ENCODE measurements at regions not wholly inside any gene's neighbourhood (a gene's known extent, or its start where the extent isn't known, plus 50 kb on each side); places are given as distances from the start of the nearest gene placed in this dataset.

DNA sequence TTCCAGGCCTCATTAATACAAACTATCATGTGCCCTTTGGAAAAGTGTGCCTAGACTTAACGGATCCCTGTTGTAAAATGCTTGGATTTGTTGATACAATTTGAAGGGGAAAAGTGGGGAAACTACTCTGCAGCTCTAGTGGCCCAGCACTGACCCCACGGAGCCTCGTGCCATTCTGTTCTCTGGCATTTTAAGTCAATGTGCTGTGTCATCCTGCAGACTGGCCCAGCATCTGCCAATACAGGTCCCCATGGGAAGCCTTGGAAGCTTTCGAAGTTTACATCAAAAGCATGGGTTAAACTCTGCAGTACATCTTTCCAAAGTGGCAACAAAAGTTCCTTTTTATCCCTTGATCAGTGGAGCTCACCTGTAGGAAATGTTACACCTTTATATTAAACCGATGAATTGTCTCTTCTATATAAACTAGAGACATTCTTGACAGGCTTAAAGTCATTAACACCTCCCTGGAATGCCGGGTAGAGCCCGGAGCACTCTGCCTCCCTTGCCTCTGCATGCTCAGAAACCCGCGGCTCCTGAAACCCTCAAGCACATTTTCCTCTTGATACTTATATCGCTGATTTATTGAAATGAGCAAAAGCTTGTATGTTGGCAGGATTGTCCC lies 596.0 kb upstream of the ADAMTS16 start:
- WGBS, 10 experiments: 10 to 97% (median 87%) methylated on average over 2 to 8 of the region's 10 CpGs; no CpG with 5 or more reads in 2 of the 10 experiments
- Histone ChIP-seq H3K27ac (no peak overlapping the region), H3K4me3 (no peak overlapping the region), H3K4me1 (replicated peaks in 1 of 2) (peaks cover 0 to 14% of the 10 kb centered on the region in 2 donors)
- no peak for ATAC-seq (replicated peaks in 6 of 8)
- in situ Hi-C loops (cut with MboI; ENCODE audit: low pct_unique_long_range_greater_than_20kb in 2 of 9, low sequenced_read_pairs in 9 of 9, unreplicated experiment in 9 of 9): no loop called here

DNA sequence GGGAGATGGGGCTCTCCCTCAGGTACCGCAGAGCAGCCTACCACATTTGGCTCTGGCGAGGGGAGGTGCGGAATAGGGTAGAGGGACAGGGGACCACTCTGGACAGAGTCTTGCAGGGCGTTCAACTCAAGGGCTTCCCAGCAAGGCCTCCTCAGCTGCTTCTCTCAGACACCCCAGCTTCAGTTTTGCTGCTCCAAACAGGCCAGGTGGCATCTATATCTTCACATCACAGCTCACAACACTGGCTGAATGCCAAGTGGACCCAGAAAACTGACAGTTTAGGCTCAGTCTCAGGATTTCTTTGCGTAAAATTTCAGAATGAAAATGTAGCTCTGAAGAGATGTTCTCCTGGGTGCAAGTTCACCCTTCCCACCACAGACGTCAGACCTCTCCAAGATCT lies 592.6 kb upstream of the ADAMTS16 start:
- peaks cover 0 to 6% of the 10 kb centered on the region in 2 donors for H3K4me1 ChIP-seq (replicated peaks in 1 of 2)
- ATAC-seq (replicated peaks in 6 of 8): no peak
- WGBS, 10 experiments: 50 to 100% (median 93%) methylated on average over 1 to 6 of the region's 6 CpGs; no CpG with 5 or more reads in 2 of the 10 experiments
- no peak overlapping the region for H3K4me3 ChIP-seq
- in situ Hi-C loops (cut with MboI; ENCODE audit: low pct_unique_long_range_greater_than_20kb in 2 of 9, low sequenced_read_pairs in 9 of 9, unreplicated experiment in 9 of 9): no loop called here
- no peak overlapping the region for H3K27ac ChIP-seq

DNA sequence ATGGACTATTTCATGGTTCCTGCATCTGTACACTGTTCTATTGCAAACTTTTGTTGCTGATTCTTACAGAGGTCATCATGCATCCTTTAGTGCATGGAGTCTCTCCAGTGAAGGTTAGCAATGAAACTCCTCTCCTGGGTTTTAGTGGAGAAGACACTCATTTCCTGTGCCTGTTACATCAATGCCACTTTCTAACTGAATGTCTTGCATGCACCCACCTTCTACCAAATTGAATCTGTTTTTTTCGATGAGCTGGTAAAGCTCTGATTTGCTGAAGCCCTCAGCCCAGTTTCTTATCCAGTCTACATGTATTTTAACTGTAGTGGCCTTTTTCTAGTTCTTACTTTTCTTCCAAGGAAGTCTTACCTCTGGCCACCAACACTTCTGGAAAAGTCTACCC lies 591.8 kb upstream of the ADAMTS16 start:
- ATAC-seq (replicated peaks in 6 of 8): no peak
- no peaks in the 10 kb centered on the region for H3K4me1 ChIP-seq (replicated peaks in 1 of 2)
- 0 to 100% (median 44%) methylated on average over 1 of the region's 1 CpG; no CpG with 5 or more reads in 4 of the 10 experiments for WGBS, 10 experiments
- no peak overlapping the region for H3K27ac ChIP-seq
- in situ Hi-C loops (cut with MboI; ENCODE audit: low pct_unique_long_range_greater_than_20kb in 2 of 9, low sequenced_read_pairs in 9 of 9, unreplicated experiment in 9 of 9): no loop called here
- H3K4me3 ChIP-seq: no peak overlapping the region

DNA sequence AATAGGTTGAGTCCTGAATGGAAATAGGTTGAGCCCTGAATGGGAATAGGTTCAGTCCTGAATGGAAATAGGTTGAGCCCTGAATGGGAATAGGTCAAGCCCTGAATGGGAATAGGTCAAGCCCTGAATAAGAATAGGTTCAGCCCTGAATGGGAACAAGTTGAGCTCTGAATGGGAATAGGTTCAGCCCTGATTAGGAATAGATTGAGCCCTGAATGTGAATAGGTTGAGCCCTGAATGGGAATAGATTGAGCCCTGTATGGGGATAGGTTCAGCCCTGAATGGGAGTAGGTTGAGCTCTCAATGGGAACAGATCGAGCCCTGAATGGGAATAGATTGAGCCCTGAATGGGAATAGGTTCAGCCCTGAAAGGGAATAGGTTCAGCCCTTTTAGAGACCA lies 590.8 kb upstream of the ADAMTS16 start:
- in situ Hi-C loops (cut with MboI; ENCODE audit: low pct_unique_long_range_greater_than_20kb in 2 of 9, low sequenced_read_pairs in 9 of 9, unreplicated experiment in 9 of 9): no loop called here
- 20 to 80% (median 33%) methylated on average over 1 of the region's 1 CpG; no CpG with 5 or more reads in 5 of the 10 experiments for WGBS, 10 experiments
- Histone ChIP-seq H3K4me3 (no peak overlapping the region), H3K4me1 (replicated peaks in 1 of 2) (no peaks in the 10 kb centered on the region), H3K27ac (no peak overlapping the region)
- no peak for ATAC-seq (replicated peaks in 6 of 8)

DNA sequence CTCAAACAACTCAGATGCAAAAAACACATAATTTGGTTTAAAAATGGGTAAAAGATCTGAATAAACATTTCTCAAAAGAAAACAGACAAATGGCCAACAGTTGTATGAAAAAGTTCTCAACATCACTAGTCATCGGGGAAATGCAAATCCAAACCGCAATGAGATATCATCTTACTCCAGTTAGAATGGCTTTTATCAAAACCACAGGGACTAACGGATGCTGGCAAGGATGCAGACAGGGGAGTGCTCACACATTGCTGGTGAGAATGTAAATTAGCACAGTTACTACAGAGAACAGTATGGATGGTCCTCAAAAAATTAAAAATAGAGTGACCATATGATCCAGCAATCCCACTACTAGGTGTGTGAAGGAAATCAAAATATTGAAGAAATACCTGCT lies 589.1 kb upstream of the ADAMTS16 start:
- H3K27ac ChIP-seq: no peak overlapping the region
- in situ Hi-C loops (cut with MboI; ENCODE audit: low pct_unique_long_range_greater_than_20kb in 2 of 9, low sequenced_read_pairs in 9 of 9, unreplicated experiment in 9 of 9): no loop called here
- H3K4me3 ChIP-seq: no peak overlapping the region
- H3K4me1 ChIP-seq (replicated peaks in 1 of 2): no peaks in the 10 kb centered on the region
- 20 to 93% (median 80%) methylated on average over 1 to 3 of the region's 3 CpGs for WGBS, 10 experiments
- ATAC-seq (replicated peaks in 6 of 8): peak in 1 of 8 experiments; percentile 49

DNA sequence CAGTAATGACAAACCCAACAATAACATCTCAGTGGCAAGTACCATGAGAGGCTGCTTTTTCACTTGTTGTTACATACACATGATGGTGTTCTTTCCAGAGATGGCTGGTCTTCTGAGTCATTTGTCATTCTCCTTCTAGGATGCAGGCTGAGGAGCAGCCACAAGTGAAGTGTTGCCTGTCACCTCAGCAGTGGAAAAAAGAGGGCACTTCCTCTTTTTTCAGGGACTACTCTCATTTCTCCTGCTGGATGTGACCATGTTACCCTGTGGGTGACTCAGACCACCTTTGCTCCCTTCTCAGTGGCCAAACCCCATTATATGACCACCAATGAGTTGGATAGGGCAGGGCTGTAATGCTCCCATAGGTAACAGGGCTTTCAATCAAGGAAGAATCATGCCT lies 587.0 kb upstream of the ADAMTS16 start:
- no peak overlapping the region for H3K4me3 ChIP-seq
- H3K4me1 ChIP-seq (replicated peaks in 1 of 2): no peaks in the 10 kb centered on the region
- ATAC-seq (replicated peaks in 6 of 8): no peak
- no peak overlapping the region for H3K27ac ChIP-seq
- in situ Hi-C loops (cut with MboI; ENCODE audit: low pct_unique_long_range_greater_than_20kb in 2 of 9, low sequenced_read_pairs in 9 of 9, unreplicated experiment in 9 of 9): no loop called here

DNA sequence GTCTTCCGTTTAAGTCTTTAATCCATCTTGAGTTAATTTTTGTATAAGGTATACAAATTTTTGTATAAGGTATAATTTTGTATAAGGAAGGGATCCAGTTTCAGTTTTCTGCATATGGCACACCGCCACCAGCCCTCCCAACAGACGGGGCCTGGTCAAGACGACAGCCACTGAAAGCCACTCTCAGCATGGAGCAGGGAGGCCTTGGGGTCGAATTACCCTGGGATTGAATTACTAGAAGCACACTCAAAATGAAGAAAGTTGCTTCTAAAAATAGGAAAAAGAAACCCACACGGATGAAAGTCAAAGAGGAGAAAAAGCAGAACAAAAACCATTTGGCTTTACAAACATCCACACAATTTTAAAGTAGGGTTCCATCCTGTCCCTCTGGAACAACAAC lies 586.2 kb upstream of the ADAMTS16 start:
- H3K4me1 ChIP-seq (replicated peaks in 1 of 2): no peaks in the 10 kb centered on the region
- no peak overlapping the region for H3K27ac ChIP-seq
- 0 to 80% (median 52%) methylated on average over 1 to 5 of the region's 6 CpGs for WGBS, 10 experiments
- in situ Hi-C loops (cut with MboI; ENCODE audit: low pct_unique_long_range_greater_than_20kb in 2 of 9, low sequenced_read_pairs in 9 of 9, unreplicated experiment in 9 of 9): no loop called here
- no peak for ATAC-seq (replicated peaks in 6 of 8)
- H3K4me3 ChIP-seq: no peak overlapping the region

DNA sequence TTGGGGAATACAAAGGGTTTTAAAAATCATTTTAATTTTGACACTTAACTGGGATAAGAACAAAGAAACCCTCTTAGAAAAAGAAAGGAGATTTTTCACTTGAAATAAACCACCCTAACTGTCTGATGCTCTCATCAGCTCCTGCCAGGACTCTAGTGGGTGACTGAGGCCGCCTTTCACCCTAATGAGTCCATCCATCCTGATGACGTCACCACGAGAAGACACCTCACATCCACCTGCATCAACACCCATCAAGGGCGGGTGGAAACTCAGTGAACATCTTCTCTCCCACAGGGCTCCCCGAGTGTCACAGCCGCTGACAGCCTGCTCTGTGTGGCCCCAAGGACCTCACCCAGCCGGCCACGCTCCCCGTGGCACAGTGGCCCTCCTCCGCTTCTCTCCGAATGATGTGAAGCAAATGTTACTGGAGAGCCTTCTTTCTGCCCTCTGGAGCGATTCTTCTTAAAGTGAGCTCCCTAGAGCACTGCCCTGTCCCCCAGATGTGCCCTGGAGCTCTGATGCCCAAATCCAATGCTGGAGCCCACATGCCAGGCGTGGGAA lies 584.3 kb upstream of the ADAMTS16 start:
- ATAC-seq (replicated peaks in 6 of 8): peak in 2 of 8 experiments; percentile 59 to 64
- H3K27ac ChIP-seq: no peak overlapping the region
- no peaks in the 10 kb centered on the region for H3K4me1 ChIP-seq (replicated peaks in 1 of 2)
- H3K4me3 ChIP-seq: no peak overlapping the region
- WGBS, 10 experiments: 0 to 100% (median 90%) methylated on average over 1 to 13 of the region's 13 CpGs; no CpG with 5 or more reads in 1 of the 10 experiments
- in situ Hi-C loops (cut with MboI; ENCODE audit: low pct_unique_long_range_greater_than_20kb in 2 of 9, low sequenced_read_pairs in 9 of 9, unreplicated experiment in 9 of 9): no loop called here

DNA sequence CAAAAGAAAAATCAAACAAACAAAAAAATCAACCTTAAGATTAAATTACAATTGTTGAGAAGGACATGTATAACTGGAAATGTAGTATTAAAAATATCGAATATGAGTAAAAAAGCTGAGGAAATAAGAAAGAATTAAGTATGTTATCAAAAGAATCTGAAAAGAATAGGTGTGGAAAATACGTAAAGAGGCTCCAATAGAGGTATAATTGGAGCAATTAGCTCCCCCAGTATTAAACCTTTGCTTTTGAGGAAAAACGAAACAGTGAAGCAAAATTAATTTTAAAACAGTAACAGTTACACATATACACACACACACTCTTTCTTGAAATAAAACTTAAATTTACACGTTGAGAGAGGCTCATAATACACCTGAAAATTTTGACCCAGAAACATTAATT lies 578.7 kb upstream of the ADAMTS16 start:
- 3 to 100% (median 49%) methylated on average over 2 to 4 of the region's 4 CpGs for WGBS, 10 experiments
- ATAC-seq (replicated peaks in 6 of 8): no peak
- H3K27ac ChIP-seq: no peak overlapping the region
- no peak overlapping the region for H3K4me3 ChIP-seq
- H3K4me1 ChIP-seq (replicated peaks in 1 of 2): no peaks in the 10 kb centered on the region
- in situ Hi-C loops (cut with MboI; ENCODE audit: low pct_unique_long_range_greater_than_20kb in 2 of 9, low sequenced_read_pairs in 9 of 9, unreplicated experiment in 9 of 9): no loop called here

DNA sequence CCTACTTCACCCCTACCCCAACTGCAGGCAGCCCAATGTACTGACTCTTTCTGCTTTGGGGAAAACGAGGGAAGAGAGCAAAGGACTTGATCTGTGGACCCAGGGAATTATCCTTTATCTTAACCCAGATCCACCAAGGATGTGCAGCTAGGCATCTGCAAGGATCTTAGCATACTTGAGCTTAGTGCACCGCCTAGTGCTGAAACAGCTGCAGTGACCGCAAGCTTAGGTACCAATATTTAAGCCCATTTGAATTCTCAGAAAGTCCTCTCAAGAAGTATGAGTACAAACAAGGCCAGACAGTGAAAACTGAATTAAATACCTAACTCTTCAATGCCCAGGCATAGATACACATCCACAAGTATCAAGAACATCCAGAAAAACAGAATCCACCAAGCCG lies 576.7 kb upstream of the ADAMTS16 start:
- no peak overlapping the region for H3K27ac ChIP-seq
- no peaks in the 10 kb centered on the region for H3K4me1 ChIP-seq (replicated peaks in 1 of 2)
- no peak overlapping the region for H3K4me3 ChIP-seq
- ATAC-seq (replicated peaks in 6 of 8): peak in 1 of 8 experiments; percentile 57
- WGBS, 10 experiments: 0 to 80% (median 28%) methylated on average over 1 to 3 of the region's 4 CpGs; no CpG with 5 or more reads in 4 of the 10 experiments
- in situ Hi-C loops (cut with MboI; ENCODE audit: low pct_unique_long_range_greater_than_20kb in 2 of 9, low sequenced_read_pairs in 9 of 9, unreplicated experiment in 9 of 9): no loop called here

DNA sequence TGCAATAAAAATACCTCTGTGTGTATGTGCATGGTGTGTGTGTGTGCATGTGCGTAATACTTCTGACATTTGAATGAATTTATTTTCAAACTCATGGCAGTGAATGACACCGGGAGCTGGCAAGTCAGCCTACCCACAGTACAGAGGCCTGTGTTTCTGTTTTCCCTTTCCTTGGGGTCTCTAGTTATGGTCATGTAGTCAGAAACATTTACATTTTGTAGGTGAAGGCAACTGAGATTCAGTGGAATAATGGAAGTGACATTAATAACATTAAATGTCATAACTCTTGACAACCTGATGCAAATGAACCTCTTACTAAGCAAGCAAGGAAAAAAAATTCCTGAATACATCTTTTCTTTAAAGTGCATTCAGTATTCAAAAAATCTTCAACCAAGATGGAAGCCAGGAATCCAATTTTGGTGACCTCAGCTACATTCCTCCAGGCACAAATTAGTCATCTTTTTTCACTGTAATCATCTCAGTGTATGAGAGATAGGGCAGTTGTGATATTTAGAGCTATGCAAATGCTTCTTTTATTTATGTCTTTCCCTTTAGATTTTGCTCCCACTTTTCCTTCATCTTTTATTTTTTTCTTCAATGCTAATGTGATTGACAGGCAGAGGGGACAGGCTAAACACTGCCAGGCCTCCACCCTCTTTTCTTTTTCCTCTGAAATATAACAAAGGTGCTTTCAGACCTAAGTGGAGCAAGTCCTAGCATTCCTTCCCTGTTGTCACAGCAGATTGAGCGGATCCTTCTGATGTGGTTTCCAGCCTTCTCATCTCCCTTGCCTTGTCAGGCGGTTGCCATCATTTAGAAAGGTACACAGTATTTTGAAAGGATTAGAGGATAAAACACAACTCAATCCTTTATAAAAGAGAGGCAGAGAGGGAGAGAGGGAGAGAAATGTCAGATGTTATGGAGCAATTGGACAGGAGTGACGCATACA lies 569.8 kb upstream of the ADAMTS16 start:
- Histone ChIP-seq H3K27ac (no peak overlapping the region), H3K4me1 (replicated peaks in 1 of 2) (peaks cover 0 to 13% of the 10 kb centered on the region in 2 donors), H3K4me3 (no peak overlapping the region)
- WGBS, 10 experiments: 37 to 100% (median 75%) methylated on average over 1 to 5 of the region's 5 CpGs; no CpG with 5 or more reads in 1 of the 10 experiments
- in situ Hi-C loops (cut with MboI; ENCODE audit: low pct_unique_long_range_greater_than_20kb in 2 of 9, low sequenced_read_pairs in 9 of 9, unreplicated experiment in 9 of 9): no loop called here
- ATAC-seq (replicated peaks in 6 of 8): peak in 6 of 8 experiments; percentile 52 to 91 (median 72)

DNA sequence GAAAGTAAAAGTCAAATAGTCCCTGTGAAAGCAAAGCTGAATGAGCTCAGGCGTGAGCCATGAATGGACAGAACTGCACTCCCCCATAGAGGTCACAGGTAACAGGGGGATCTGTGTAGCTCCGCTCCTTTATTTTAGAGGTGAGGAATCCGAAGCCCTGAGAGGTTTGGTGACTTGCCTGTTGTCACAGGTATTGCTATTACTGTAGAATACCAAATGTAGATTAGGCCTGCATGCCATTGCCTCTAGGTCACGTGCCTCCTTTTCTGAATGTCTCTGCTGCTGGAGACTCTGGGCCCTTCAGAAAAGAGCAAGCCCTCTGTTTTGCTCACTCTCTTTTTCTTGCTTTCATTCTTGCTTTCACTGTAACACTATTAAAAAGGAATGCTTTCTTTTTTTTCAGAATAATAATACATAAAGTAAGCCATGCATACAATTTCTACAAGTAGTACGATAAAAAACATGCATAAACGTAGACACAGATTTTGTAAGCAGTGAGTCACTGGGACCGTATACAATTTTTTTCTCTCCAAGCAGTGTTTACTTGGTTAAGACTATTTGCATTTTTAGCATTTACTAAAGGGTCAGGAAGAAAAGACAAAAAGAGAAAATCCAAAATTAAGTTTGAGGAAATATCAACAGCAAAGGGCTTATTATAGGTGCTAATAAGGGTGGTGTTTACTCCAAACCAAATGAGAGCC lies 568.7 kb upstream of the ADAMTS16 start:
- H3K4me3 ChIP-seq: no peak overlapping the region
- in situ Hi-C loops (cut with MboI; ENCODE audit: low pct_unique_long_range_greater_than_20kb in 2 of 9, low sequenced_read_pairs in 9 of 9, unreplicated experiment in 9 of 9): no loop called here
- ATAC-seq (replicated peaks in 6 of 8): peak in 3 of 8 experiments; percentile 13 to 54 (median 27)
- H3K4me1 ChIP-seq (replicated peaks in 1 of 2): peaks cover 0 to 13% of the 10 kb centered on the region in 2 donors
- no peak overlapping the region for H3K27ac ChIP-seq
- 10 to 100% (median 55%) methylated on average over 2 to 7 of the region's 7 CpGs; no CpG with 5 or more reads in 1 of the 10 experiments for WGBS, 10 experiments

Measured in motor neuron (in vitro differentiated cells).